H9 (cell line): ENCODE measurements at regions not wholly inside any gene's neighbourhood (a gene's known extent, or its start where the extent isn't known, plus 50 kb on each side); places are given as distances from the start of the nearest gene placed in this dataset.

Experiments
- DNase-seq: peaks from one replicate; pipeline ENCODE4 v3.0.0-alpha.2; 2017
- H2AFZ ChIP-seq: one replicate; pipeline ENCODE4 v1.6.1; 2013; ENCODE audit warnings: mild to moderate bottlenecking, low read length, control low read depth, moderate library complexity
- H2AK5ac ChIP-seq: 2 replicates; pipeline ENCODE4 v1.6.1; 2013; ENCODE audit warnings: low read length, control low read depth, mixed read lengths; ENCODE audit not compliant: insufficient read length
- H2BK120ac ChIP-seq: one replicate; pipeline ENCODE4 v1.6.1; 2013; ENCODE audit warnings: low read depth, mild to moderate bottlenecking, low read length, control low read depth, inconsistent platforms; ENCODE audit not compliant: poor library complexity, severe bottlenecking
- H2BK12ac ChIP-seq: 2 replicates; pipeline ENCODE4 v1.6.1; 2013; ENCODE audit warnings: low read length, control low read depth, mixed read lengths, low read depth; ENCODE audit not compliant: insufficient read length
- H2BK15ac ChIP-seq: 2 replicates; pipeline ENCODE4 v1.6.1; 2013; ENCODE audit warnings: low read depth, low read length, control low read depth
- H2BK20ac ChIP-seq: one replicate; pipeline ENCODE4 v1.6.1; 2013; ENCODE audit warnings: low read depth, mild to moderate bottlenecking, low read length, control low read depth, inconsistent platforms; ENCODE audit not compliant: poor library complexity, severe bottlenecking
- H2BK5ac ChIP-seq: 2 replicates; pipeline ENCODE4 v1.6.1; 2013; ENCODE audit warnings: low read length, control low read depth, mixed read lengths; ENCODE audit not compliant: insufficient read length
- H3K14ac ChIP-seq: 2 replicates; pipeline ENCODE4 v1.6.1; 2013; ENCODE audit warnings: low read length, control low read depth; ENCODE audit not compliant: insufficient read depth
- H3K18ac ChIP-seq: 2 replicates; pipeline ENCODE4 v1.6.1; 2013; ENCODE audit warnings: low read depth, mild to moderate bottlenecking, mixed read lengths, low read length, control low read depth; ENCODE audit not compliant: insufficient read length
- H3K23ac ChIP-seq: 2 replicates; pipeline ENCODE4 v1.6.1; 2013; ENCODE audit warnings: low read length, control low read depth, mixed read lengths, low read depth; ENCODE audit not compliant: insufficient read length
- H3K23me2 ChIP-seq: 2 replicates; pipeline ENCODE4 v1.6.1; 2013; ENCODE audit warnings: low read depth, mild to moderate bottlenecking, mixed read lengths, low read length, control low read depth; ENCODE audit not compliant: insufficient read length, poor library complexity, severe bottlenecking
- H3K27ac ChIP-seq: 2 replicates; pipeline ENCODE4 v1.5.1; 2013; ENCODE audit warnings: low read length, control low read depth, mixed read lengths, low read depth; ENCODE audit not compliant: insufficient read length
- H3K27me3 ChIP-seq: 2 replicates; pipeline ENCODE4 v1.6.1; 2013; ENCODE audit warnings: low read length, control low read depth, inconsistent platforms; ENCODE audit not compliant: insufficient read depth
- H3K4ac ChIP-seq: 2 replicates; pipeline ENCODE4 v1.6.1; 2013; ENCODE audit warnings: low read depth, mild to moderate bottlenecking, control low read depth, inconsistent platforms, low read length, moderate library complexity
- H3K4me1 ChIP-seq: 2 replicates; pipeline ENCODE4 v1.6.1; 2013; ENCODE audit warnings: low read length, control low read depth, inconsistent platforms; ENCODE audit not compliant: insufficient read depth
- H3K4me2 ChIP-seq: 2 replicates; pipeline ENCODE4 v1.6.1; 2013; ENCODE audit warnings: low read length, control low read depth, mixed read lengths; ENCODE audit not compliant: insufficient read length, insufficient read depth
- H3K56ac ChIP-seq: 2 replicates; pipeline ENCODE4 v1.6.1; 2013; ENCODE audit warnings: low read depth, mild to moderate bottlenecking, mixed read lengths, low read length, control low read depth; ENCODE audit not compliant: insufficient read length
- H3K79me1 ChIP-seq: 2 replicates; pipeline ENCODE4 v1.6.1; 2013; ENCODE audit warnings: low read depth, mild to moderate bottlenecking, moderate library complexity, low read length, control low read depth, inconsistent platforms; ENCODE audit not compliant: insufficient read depth, poor library complexity, severe bottlenecking
- H3K79me2 ChIP-seq: 2 replicates; pipeline ENCODE4 v1.6.1; 2013; ENCODE audit warnings: low read length, control low read depth, inconsistent platforms; ENCODE audit not compliant: insufficient read depth
- H3K9ac ChIP-seq: 2 replicates; pipeline ENCODE4 v1.6.1; 2013; ENCODE audit warnings: low read length, control low read depth, mixed read lengths; ENCODE audit not compliant: insufficient read length; ENCODE audit errors: extremely low read depth
- H3K9me3 ChIP-seq: one replicate; pipeline ENCODE4 v1.6.1; 2013; ENCODE audit warnings: low read depth, low read length, inconsistent platforms; ENCODE audit not compliant: control insufficient read depth
- H3T11ph ChIP-seq: one replicate; pipeline ENCODE4 v1.6.1; 2013; ENCODE audit warnings: mild to moderate bottlenecking, low read length, control low read depth, inconsistent platforms
- H4K20me1 ChIP-seq: one replicate; pipeline ENCODE4 v1.6.1; 2013; ENCODE audit not compliant: control insufficient read depth, insufficient read length, insufficient read depth
- H4K5ac ChIP-seq: 2 replicates; pipeline ENCODE4 v1.6.1; 2013; ENCODE audit warnings: low read depth, mild to moderate bottlenecking, mixed read lengths, low read length, control low read depth; ENCODE audit not compliant: insufficient read length
- H4K8ac ChIP-seq: replicated peaks from 2 replicates; pipeline ENCODE4 v1.6.1; 2013; ENCODE audit warnings: low read length, control low read depth, mixed read lengths, low read depth; ENCODE audit not compliant: insufficient read length
- H4K91ac ChIP-seq: 2 replicates; pipeline ENCODE4 v1.6.1; 2013; ENCODE audit warnings: low read depth, mild to moderate bottlenecking, moderate library complexity, mixed read lengths, low read length, control low read depth; ENCODE audit not compliant: insufficient read length
- H3K27ac Mint-ChIP-seq, 3 experiments: 2 replicates in 2 of 3; 3 replicates in 1 of 3; pipeline ENCODE4 v1.8.0; 2020 to 2021; ENCODE audit warnings: mixed read lengths in 3 of 3, mild to moderate bottlenecking in 1 of 3, moderate library complexity in 1 of 3
- H3K27me3 Mint-ChIP-seq: 2 replicates; pipeline ENCODE4 v1.8.0; 2021; ENCODE audit warnings: low read depth, mild to moderate bottlenecking, moderate library complexity, mixed read lengths
- H3K36me3 Mint-ChIP-seq, 3 experiments: 2 replicates in 2 of 3; 3 replicates in 1 of 3; pipeline ENCODE4 v1.8.0; 2020 to 2021; ENCODE audit warnings: low read depth in 3 of 3, mixed read lengths in 3 of 3; ENCODE audit not compliant: insufficient read depth in 1 of 3
- H3K4me1 Mint-ChIP-seq, 2 experiments: 2 replicates each; pipeline ENCODE4 v1.8.0; 2020; ENCODE audit warnings: mixed read lengths in 2 of 2
- H3K4me3 Mint-ChIP-seq, 2 experiments: 2 replicates in 1 of 2; 3 replicates in 1 of 2; pipeline ENCODE4 v1.8.0; 2020 to 2021; ENCODE audit warnings: mild to moderate bottlenecking in 2 of 2, mixed read lengths in 2 of 2, moderate library complexity in 1 of 2
- H3K9me3 Mint-ChIP-seq, 2 experiments: 2 replicates in 1 of 2; 3 replicates in 1 of 2; pipeline ENCODE4 v1.8.0; 2020; ENCODE audit warnings: mild to moderate bottlenecking in 2 of 2, mixed read lengths in 2 of 2, moderate library complexity in 1 of 2
- WGBS: extraction: QIAGEN DNeasy Blood & Tissue Kit; methylation state at CpG from one replicate; pipeline ENCODE4 v1.1.7; 2013; ENCODE audit warnings: missing lambda C conversion rate, low lambda C conversion rate, mixed read lengths; ENCODE audit not compliant: insufficient read length; ENCODE audit errors: extremely low coverage; 5-methylcytosine and 5-hydroxymethylcytosine counted together
- TF ChIP-seq, protein P1 (sequence below): fragments of 200-600 bp; sonication (generic); conservative IDR thresholded peaks from 3 replicates; pipeline ENCODE4 v1.8.0; 2021; ENCODE audit warnings: antibody characterized with exemption, mild to moderate bottlenecking

DNA sequence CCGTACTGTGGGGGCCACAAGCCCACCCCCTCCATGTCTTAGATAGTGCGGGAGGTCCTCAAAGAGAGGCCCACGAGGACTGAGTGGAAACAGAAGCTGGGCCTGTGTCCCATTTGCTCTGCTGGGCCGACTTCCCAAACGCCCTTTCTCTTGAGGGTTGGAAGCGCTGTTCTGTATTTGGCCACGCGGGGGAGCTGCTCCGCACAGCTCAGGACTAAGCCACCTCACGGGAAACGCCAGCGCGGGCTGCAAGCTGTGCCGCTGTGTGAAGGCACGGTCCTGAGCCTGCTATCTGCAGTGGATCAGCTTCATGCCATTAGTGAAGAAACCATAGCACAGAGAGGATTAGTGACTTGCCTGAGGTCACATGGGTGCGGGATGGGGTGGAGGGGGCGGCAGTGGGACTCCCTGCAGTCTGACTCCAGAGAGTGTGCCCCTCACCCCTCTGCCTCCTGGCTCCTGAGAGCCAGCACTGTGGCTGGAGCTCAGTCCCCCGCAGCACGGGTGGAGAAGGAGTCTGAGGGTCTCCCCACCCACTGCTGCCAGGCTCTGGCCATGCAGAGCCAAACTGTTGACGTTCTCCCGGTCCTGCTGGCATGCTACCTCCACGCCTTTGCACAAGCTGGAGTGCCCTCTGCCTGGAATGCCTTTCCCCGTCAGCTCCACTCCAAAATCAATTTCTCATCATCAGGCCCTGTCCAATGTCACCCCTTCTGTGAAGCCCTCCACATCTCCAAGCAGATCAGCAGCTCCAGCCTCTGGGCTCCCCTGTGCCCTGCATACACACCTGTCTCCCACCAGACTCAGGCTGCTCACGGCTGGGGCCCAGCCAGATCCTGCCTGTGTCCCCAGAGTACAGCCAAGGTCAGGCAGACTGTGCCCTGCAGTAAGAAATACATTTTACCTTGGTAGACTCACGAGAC, 51.5 kb upstream of the LRRC32 start:
- no CpG with 5 or more reads among the region's 25 CpGs for WGBS

More for the DNA sequence above, 51.5 kb upstream of the LRRC32 start:
- no peak overlapping the region for H3K18ac ChIP-seq
- Mint-ChIP-seq H3K36me3 (no peaks in the 10 kb centered on the region), H3K27me3 (peaks cover 33% of the 10 kb centered on the region), H3K27ac (no peak overlapping the region), H3K4me1 (peaks cover 7 to 14% of the 10 kb centered on the region in 2 experiments), H3K9me3 (no peaks in the 10 kb centered on the region; a peak in 2 of 5 replicates), H3K4me3 (peak overlapping the region; percentile 33 to 52; a peak in 4 of 5 replicates)
- no peak overlapping the region for H2BK20ac ChIP-seq
- TF ChIP-seq, protein P1, sequence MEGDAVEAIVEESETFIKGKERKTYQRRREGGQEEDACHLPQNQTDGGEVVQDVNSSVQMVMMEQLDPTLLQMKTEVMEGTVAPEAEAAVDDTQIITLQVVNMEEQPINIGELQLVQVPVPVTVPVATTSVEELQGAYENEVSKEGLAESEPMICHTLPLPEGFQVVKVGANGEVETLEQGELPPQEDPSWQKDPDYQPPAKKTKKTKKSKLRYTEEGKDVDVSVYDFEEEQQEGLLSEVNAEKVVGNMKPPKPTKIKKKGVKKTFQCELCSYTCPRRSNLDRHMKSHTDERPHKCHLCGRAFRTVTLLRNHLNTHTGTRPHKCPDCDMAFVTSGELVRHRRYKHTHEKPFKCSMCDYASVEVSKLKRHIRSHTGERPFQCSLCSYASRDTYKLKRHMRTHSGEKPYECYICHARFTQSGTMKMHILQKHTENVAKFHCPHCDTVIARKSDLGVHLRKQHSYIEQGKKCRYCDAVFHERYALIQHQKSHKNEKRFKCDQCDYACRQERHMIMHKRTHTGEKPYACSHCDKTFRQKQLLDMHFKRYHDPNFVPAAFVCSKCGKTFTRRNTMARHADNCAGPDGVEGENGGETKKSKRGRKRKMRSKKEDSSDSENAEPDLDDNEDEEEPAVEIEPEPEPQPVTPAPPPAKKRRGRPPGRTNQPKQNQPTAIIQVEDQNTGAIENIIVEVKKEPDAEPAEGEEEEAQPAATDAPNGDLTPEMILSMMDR, result peak; percentile 91
- H3K23ac ChIP-seq, result no peak overlapping the region
- no peak overlapping the region for H2AFZ ChIP-seq
- H4K20me1 ChIP-seq, result no peaks in the 10 kb centered on the region
- no peak overlapping the region for H3K56ac ChIP-seq
- H3K27ac ChIP-seq, result no peak overlapping the region
- H2BK12ac ChIP-seq, result no peak overlapping the region
- H3K23me2 ChIP-seq, result no peaks in the 10 kb centered on the region
- H3K14ac ChIP-seq, result no peak overlapping the region
- DNase-seq, result peak; percentile 84
- no peak overlapping the region for H2BK15ac ChIP-seq
- no peak overlapping the region for H4K8ac ChIP-seq
- no peak overlapping the region for H3K4ac ChIP-seq
- no peaks in the 10 kb centered on the region for H3K79me2 ChIP-seq
- no peak overlapping the region for H3K4me2 ChIP-seq
- no peaks in the 10 kb centered on the region for H3K27me3 ChIP-seq
- H2BK5ac ChIP-seq, result no peak overlapping the region
- H3K79me1 ChIP-seq, result no peaks in the 10 kb centered on the region
- H4K91ac ChIP-seq, result no peak overlapping the region
- no peak overlapping the region for H2AK5ac ChIP-seq
- no peaks in the 10 kb centered on the region for H3K4me1 ChIP-seq
- H2BK120ac ChIP-seq, result no peak overlapping the region
- no peak overlapping the region for H4K5ac ChIP-seq
- no peaks in the 10 kb centered on the region for H3K9me3 ChIP-seq
- no peak overlapping the region for H3K9ac ChIP-seq
- no peak overlapping the region for H3T11ph ChIP-seq
